Endometrial microvascular endothelial cells (primary cell): ENCODE measurements at regions not wholly inside any gene's neighbourhood (a gene's known extent, or its start where the extent isn't known, plus 50 kb on each side); places are given as distances from the start of the nearest gene placed in this dataset.

Experiments used
- in situ Hi-C: cut with HindIII; loops from 2 replicates; pipeline ENCODE4 v1.10.0; 2017; ENCODE audit warnings: low sequenced_read_pairs, low pct_unique_long_range_greater_than_20kb; ENCODE audit errors: inconsistent ontology term

DNA sequence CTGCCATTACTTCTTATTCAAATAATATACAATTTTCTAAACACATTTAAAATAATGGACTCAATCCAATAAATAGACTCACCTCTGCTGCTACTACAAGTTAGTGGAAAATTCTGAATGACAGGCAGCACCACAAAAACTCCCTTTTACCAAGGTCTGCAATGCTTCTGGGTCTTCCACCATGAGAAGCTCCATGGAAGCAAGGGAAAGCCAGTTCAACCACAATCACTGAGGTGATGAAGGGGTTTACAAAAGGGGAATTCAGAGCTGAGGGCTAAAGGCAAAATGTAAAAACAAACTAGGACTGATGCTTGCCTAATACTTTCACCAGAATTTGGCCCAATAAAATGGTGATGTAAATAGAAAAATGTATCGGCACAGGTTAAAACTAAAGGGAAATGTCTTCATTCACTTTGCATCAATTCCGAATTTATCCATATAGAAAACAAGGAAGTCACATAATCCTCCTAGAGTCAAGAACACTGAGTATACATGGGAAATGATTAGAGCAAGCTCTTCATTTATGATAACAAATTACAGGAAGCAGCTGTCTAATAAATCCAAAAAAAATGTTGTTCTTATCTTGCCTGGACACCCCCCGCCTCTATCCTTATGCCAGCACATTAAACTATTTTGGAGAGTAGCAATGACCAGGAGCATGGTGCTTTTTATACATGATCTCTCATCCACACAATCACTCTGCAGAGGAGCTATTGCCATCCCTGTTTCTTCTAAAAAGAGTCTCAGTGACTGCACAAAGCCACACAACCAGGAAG lies 66.3 kb upstream of the NFIB start:
- in situ Hi-C loops, result no loop called here

DNA sequence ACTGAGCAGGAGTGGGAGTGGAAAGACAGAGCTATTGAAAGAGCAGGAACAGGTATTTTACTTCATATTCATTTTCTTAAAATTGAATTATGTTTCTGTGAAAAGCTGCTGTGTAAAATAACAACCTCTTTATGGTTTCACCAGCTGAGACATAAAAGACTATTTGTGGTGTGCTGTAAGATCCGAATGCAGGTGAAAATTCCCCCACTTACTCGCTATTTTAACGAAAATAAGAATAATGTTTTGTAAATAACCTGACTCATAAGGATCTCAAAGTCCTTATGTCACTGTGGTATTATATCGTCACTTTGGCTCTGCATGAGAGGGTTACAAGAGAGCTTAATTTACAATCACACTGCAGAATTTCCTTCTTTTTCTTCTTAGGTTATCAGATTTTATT lies 65.3 kb upstream of the NFIB start:
- in situ Hi-C loops, result no loop called here

DNA sequence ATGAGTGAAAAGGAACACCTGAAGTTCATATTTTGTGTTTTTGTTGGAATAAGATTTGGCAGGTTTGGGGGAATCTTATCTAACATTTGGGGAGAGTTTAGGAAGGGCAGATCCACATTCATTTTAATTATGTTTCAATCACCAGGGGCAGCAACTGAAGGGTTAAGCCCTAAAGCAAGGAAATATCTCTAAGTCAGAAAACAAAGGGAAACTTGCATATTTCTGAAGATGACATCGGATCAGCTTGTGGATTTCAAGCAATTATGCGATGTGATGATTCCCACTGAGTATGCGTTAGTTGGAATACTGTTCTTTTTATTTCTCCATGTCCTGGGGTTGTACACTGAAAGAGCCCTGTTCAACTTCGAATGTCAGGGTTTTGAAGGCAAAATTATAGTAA lies 59.8 kb upstream of the NFIB start:
- in situ Hi-C loops, result loop anchor here (25.0 kb wide), 1 partner anchor 936 kb away; no protein-coding TSS in a partner anchor

DNA sequence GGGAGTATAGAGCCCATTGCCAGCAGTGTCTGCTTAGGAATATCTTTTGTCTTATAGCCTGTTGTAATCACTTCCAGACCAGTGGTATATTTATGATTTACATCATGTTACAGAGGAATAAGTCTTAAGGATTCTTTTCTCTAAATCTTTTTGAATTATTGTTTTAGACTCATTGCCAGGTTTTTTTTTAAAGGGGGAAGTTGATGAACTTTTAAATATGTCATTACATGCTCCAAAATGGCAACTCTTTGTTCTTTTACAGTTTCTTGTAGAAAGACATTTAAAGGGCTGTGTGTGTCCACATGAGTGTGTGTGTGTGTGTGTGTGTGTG lies 59.4 kb upstream of the NFIB start:
- in situ Hi-C loops, result loop anchor here (25.0 kb wide), 1 partner anchor 936 kb away; no protein-coding TSS in a partner anchor

DNA sequence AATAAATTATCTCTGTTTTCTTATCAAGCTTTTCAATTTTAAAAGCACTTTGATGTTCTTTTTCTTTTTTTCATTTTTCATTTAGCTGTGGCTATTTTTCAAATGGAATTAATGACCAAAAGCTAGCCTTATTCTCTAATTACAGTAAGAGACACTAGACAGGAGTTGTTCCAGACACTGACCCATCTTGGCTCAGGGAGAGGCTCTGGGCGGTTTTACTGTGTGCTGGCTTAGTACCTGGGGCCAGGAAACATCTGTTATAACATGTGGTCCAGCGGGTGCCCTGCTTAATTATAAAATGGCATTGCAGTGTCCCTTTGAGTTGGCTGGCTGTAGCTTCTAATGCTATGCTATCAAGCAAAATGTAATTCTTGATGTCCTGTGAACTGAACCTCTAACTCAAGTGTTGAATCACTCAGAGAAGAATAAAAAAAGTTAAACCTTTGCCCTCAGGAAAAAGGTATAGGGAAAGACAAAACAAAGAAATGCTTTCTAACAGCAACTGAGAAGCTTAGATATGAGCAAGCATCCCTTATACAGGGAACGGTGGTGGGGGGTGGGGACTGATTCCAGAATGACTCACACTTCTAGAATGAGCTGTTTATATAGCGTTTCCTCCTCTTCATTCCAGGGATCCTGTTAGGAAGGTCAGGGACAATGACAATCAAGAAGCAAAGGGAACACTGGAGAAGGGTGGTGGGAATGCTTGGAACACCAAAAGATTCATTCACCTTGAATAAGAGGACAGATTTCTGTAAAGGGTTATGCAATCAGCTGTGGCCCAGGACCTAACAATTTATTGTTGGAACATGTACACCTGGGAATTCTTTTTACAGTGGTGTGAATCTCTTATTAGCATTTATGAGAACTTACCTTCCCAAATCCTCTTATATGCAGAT lies 58.7 kb upstream of the NFIB start:
- in situ Hi-C loops, result loop anchor here (25.0 kb wide), 1 partner anchor 935 kb away; no protein-coding TSS in a partner anchor

DNA sequence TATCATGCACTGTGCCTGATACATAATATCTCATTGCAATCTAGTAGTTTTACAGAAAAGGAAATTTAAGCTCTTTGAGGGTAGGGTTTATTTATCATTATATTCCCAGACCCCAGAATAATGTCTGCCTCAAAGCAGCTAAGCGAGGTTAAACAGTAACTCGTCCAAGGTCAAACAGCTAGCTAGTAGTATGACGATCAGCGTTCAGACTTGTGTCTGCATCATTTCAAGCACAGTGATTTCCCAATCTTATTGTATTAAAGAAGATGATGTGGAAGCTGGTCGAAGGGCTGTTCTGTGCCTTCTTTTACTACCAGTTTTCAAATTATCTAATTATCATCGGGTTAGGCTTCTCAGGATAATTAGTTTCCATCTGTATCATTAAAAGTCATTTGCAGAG lies 55.1 kb upstream of the NFIB start:
- in situ Hi-C loops, result loop anchor here (25.0 kb wide), 1 partner anchor 932 kb away; no protein-coding TSS in a partner anchor

DNA sequence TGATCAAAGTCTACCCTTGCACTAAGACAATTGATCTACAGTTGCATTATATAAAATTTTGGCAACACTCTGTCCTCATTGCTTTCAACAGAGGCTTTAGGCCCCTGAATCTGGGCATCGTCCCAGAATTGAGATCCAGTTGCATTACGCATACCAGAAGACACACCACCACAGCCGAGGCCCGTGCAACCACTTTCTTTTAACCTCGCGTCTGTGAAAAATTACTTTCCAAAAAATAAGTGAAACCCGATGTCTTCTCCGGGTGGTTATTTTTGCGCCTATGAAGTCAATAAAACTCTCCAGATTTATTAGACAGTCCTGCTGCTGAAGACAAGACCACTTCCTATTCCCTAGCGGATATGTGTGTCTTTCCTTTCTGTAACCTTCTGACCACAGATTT lies 52.1 kb upstream of the NFIB start:
- in situ Hi-C loops, result loop anchor here (25.0 kb wide), 1 partner anchor 929 kb away; no protein-coding TSS in a partner anchor

DNA sequence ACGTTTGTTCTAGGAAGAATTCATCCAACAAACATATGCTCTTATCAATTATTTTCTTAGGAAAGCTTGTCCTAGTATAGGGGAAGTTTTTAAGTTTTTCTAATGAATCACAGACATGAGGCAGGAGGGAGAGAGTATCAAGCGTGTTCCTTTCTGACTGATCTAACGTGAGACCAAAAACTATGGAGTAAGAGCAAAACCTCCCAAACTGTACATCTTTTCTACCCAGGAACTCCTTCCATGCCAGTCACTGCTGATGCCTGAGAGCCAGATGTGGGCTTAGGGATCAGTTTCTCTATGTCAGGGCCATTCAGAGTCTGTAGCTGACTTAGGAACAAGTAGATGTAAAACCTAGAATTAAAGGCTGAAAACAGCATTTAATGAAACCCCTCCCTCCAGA lies 51.7 kb upstream of the NFIB start:
- in situ Hi-C loops, result loop anchor here (25.0 kb wide), 1 partner anchor 928 kb away; no protein-coding TSS in a partner anchor
